ENCODE measurements at regions not wholly inside any gene's neighbourhood (a gene's known extent, or its start where the extent isn't known, plus 50 kb on each side); places are given as distances from the start of the nearest gene placed in this dataset.

- TF ChIP-seq CTCF (IDR thresholded peaks at IDR 0.05; ENCODE audit: low read length): no peak
- no peak for TF ChIP-seq EZH2 (optimal IDR thresholded peaks at IDR 0.05; ENCODE audit: low read depth, low read length)
Observed at GRCh38 chr22:47540011-47540410, 777.6 kb downstream of the TBC1D22A start.

All from MM.1S (cell line).